Ovary (tissue), 7 donors: ENCODE measurements at regions not wholly inside any gene's neighbourhood (a gene's known extent, or its start where the extent isn't known, plus 50 kb on each side); places are given as distances from the start of the nearest gene placed in this dataset.
"Not testable (repeated sequence)": the region's sequence is repeated elsewhere in the genome, so short reads cannot be mapped to it uniquely, and the experiment has no call there.

Experiments
- DNase-seq, 5 donors: peaks; one replicate each; pipeline ENCODE4 v3.0.0-alpha.2; 2019 to 2020
- H3K27ac ChIP-seq, 2 donors: fragments of 200-600 bp; one replicate each; pipeline versions ENCODE4 v1.5.1 to v1.8.0; 2019 to 2022
- H3K27me3 ChIP-seq: fragments of 200-600 bp; one replicate; pipeline ENCODE4 v1.8.0; 2022
- H3K36me3 ChIP-seq: fragments of 200-600 bp; sonication (generic); one replicate; pipeline ENCODE4 v1.5.1; 2019
- H3K4me1 ChIP-seq: one replicate; pipeline ENCODE4 v1.8.1; 2013; ENCODE audit warnings: mild to moderate bottlenecking, moderate library complexity; ENCODE audit not compliant: insufficient read depth
- H3K4me3 ChIP-seq: fragments of 200-600 bp; sonication (generic); one replicate; pipeline ENCODE4 v1.5.1; 2017
- H3K9me3 ChIP-seq, 2 donors: fragments of 200-600 bp in 1 of 2; sonication (generic) in 1 of 2; one replicate each; pipeline versions ENCODE4 v1.5.1 to v1.8.1; 2013 to 2019; ENCODE audit warnings: mild to moderate bottlenecking in 1 of 2, moderate library complexity in 1 of 2
- EP300 ChIP-seq: sonication (generic); formaldehyde crosslinking; IDR thresholded peaks from one replicate; pipeline ENCODE4 v1.6.1; 2017; ENCODE audit warnings: antibody characterized with exemption
- POLR2A ChIP-seq: fragments of 450-650 bp; IDR thresholded peaks from one replicate; pipeline ENCODE4 v1.6.1; 2017; ENCODE audit warnings: antibody characterized with exemption, mild to moderate bottlenecking, moderate library complexity
- WGBS, 3 donors: extraction: QIAGEN DNeasy Blood & Tissue Kit in 1 of 3; methylation state at CpG; one replicate each; pipeline versions ENCODE4 v1.1.5 to v1.1.7; 2013 to 2017; 5-methylcytosine and 5-hydroxymethylcytosine counted together
- intact Hi-C, 4 donors: fragments of 100-400 bp; cut with DNase I; formaldehyde crosslinking; loops; one replicate each; pipeline versions ENCODE4 v1.11.0 to v1.15.1; 2022 to 2023
- TF ChIP-seq, protein P1 (sequence below), 3 donors: fragments of 450-650 bp in 2 of 3; fragments of 200-600 bp in 1 of 3; IDR thresholded peaks; one replicate each; pipeline versions ENCODE4 v1.5.1 to v1.8.0; 2016 to 2022; ENCODE audit warnings: antibody characterized with exemption in 3 of 3, mild to moderate bottlenecking in 1 of 3
- donor health status: DM: no; HTN: no; CAD: no; lungs with moderate emphysema.
- donor health status: DM: no; HTN: no; CAD: no.
- donor health status: Bipolar disorder and iron deficiency.
- donor health status: DM: no; HTN: no; CAD: no.
- donor health status: DM: yes; HTN: yes; CAD: no.

DNA sequence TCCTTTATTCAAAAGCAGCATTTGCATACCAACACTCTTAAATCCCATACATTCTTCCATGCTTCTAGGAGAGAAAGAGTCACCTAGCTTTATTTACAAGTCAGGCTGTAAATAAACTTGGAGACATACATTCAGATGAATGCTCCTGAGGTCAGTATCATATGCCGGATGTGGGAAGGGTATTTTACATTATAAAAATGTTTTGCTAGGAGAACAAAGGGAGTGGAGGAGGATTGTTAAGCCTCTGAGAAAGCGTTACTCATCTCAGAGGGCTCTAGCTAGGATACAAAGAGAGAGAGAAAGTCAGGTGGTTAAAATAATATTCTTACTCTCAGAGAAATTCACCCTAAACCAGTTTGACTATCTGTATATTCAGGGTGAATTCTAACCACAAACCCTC is 300.9 kb upstream of the NPSR1 start:
- WGBS, 3 donors = 29 to 53% (median 34%) methylated on average over 2 of the region's 2 CpGs
- Histone ChIP-seq H3K4me1 (peaks cover 3% of the 10 kb centered on the region), H3K27ac (no peak overlapping the region), H3K36me3 (no peaks in the 10 kb centered on the region), H3K9me3 (no peaks in the 10 kb centered on the region), H3K4me3 (no peak overlapping the region), H3K27me3 (no peaks in the 10 kb centered on the region)
- DNase-seq = no peak
- TF ChIP-seq EP300 (no peak), POLR2A (no peak)
- TF ChIP-seq, protein P1, sequence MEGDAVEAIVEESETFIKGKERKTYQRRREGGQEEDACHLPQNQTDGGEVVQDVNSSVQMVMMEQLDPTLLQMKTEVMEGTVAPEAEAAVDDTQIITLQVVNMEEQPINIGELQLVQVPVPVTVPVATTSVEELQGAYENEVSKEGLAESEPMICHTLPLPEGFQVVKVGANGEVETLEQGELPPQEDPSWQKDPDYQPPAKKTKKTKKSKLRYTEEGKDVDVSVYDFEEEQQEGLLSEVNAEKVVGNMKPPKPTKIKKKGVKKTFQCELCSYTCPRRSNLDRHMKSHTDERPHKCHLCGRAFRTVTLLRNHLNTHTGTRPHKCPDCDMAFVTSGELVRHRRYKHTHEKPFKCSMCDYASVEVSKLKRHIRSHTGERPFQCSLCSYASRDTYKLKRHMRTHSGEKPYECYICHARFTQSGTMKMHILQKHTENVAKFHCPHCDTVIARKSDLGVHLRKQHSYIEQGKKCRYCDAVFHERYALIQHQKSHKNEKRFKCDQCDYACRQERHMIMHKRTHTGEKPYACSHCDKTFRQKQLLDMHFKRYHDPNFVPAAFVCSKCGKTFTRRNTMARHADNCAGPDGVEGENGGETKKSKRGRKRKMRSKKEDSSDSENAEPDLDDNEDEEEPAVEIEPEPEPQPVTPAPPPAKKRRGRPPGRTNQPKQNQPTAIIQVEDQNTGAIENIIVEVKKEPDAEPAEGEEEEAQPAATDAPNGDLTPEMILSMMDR (IDR thresholded peaks at IDR 0.05) = no peak
- intact Hi-C loops = no loop called here

DNA sequence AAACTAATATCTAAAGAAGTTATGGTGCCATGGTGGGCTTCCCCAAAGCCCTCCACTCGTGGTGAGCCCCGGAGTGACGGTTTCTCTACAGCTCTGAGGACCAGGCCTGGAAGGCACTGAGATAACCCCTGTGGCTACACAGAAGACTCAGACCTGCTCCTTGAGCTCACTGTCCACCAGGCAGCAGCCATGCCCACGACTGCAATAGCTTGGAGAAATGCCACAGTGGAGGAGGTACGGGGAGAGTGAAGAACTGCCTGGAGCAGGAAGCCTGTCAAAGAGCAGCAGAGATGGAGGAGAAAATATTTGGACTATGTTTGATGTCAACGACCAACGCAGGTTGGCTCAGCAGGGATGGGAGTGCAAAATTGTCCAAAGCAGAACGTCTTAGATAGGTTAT is 300.1 kb upstream of the NPSR1 start:
- Histone ChIP-seq H3K27ac (no peak overlapping the region), H3K4me3 (no peak overlapping the region), H3K27me3 (no peaks in the 10 kb centered on the region), H3K36me3 (no peaks in the 10 kb centered on the region), H3K9me3 (no peaks in the 10 kb centered on the region), H3K4me1 (peaks cover 3% of the 10 kb centered on the region)
- WGBS, 3 donors = 75 to 82% (median 81%) methylated on average over 8 of the region's 8 CpGs
- TF ChIP-seq, protein P1 (IDR thresholded peaks at IDR 0.05) = no peak
- TF ChIP-seq EP300 (no peak), POLR2A (no peak)
- DNase-seq = no peak
- intact Hi-C loops = no loop called here

DNA sequence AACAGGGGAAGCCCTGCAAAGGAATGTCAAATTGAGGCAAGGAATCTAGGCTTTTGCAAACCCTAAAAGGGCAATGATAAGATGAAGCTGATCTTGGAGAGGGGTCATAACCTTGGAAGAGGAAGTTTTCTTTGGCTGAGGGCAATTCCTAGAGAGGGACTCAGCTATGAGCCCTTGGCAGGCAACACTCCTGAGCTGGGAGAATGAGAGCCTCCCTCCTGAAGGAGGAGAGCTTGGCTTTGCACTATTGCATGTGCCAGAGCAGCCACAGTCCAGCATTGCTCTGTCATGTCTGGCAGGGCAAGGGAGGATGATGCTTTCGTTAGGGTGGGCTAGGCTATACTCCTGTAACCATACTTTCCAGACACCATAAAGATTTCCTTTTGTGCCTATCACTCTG is 299.4 kb upstream of the NPSR1 start:
- H3K27me3 ChIP-seq, H3K36me3 ChIP-seq, H3K4me3 ChIP-seq, intact Hi-C loops, H3K4me1 ChIP-seq, DNase-seq, H3K27ac ChIP-seq, H3K9me3 ChIP-seq: not testable (repeated sequence)
- 70 to 89% (median 80%) methylated on average over 1 of the region's 1 CpG for WGBS, 3 donors

DNA sequence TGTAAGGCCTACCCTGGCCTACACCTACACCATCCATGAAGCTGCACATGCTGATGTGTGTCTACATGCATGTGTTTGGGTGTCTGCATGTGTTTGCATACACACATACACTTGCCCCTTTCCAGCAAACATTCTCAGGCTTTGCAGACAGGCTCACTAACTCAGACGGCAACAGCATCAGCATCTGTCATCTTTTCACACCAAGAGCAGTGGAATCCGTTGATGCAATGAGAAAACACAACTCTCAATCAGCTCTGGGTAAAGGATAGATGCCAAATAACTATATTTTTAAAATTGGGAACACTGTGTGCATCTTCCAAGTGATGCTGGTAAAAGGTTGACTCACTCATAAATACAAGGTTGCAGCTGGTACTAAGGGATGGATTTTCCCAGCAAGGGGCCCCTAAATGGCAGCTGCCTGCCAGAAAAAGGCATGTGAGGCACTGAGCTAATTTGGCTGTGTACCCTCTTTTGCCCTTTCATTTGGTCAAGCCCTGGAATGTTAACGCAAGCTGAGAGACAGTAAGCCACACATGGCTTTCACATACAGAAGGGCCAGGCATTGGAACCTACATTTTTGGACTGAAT is 296.3 kb upstream of the NPSR1 start:
- 53 to 70% (median 56%) methylated on average over 3 of the region's 3 CpGs for WGBS, 3 donors
- intact Hi-C loops = no loop called here
- peaks cover 3% of the 10 kb centered on the region for H3K4me1 ChIP-seq
- no peak overlapping the region for H3K4me3 ChIP-seq
- no peaks in the 10 kb centered on the region for H3K36me3 ChIP-seq
- no peaks in the 10 kb centered on the region for H3K9me3 ChIP-seq
- DNase-seq = no peak
- H3K27ac ChIP-seq = no peak overlapping the region
- no peaks in the 10 kb centered on the region for H3K27me3 ChIP-seq
- no peak for TF ChIP-seq EP300
- TF ChIP-seq, protein P1 (IDR thresholded peaks at IDR 0.05) = no peak
- TF ChIP-seq POLR2A = no peak

DNA sequence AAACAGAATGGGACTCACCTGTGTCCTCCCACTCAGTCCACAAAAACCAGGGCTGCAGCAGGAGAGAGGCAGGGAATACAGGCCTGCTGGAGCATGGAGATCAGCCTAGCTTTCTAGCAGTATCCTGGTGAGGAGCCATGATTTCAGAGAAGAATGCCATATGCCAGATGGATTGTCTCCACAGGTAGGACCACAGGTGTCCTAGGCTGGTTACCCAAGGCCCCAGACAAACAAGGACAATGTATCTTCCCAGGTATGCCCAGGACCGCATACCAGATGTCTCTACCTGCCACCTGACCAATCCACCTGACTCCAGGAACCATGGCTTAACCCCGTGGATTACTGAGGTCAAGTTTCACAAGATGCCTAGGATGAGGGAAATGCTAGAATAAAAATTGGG is 295.4 kb upstream of the NPSR1 start:
- TF ChIP-seq POLR2A = no peak
- TF ChIP-seq, protein P1 (IDR thresholded peaks at IDR 0.05) = no peak
- Histone ChIP-seq H3K4me1 (peaks cover 2% of the 10 kb centered on the region), H3K36me3 (no peaks in the 10 kb centered on the region), H3K9me3 (no peaks in the 10 kb centered on the region), H3K27ac (no peak overlapping the region), H3K4me3 (no peak overlapping the region), H3K27me3 (no peaks in the 10 kb centered on the region)
- WGBS, 3 donors = 84 to 92% (median 85%) methylated on average over 2 of the region's 2 CpGs
- intact Hi-C loops = no loop called here
- no peak for DNase-seq
